GM19351 (cell line): ENCODE measurements at regions not wholly inside any gene's neighbourhood (a gene's known extent, or its start where the extent isn't known, plus 50 kb on each side); places are given as distances from the start of the nearest gene placed in this dataset.

Source experiments
- ATAC-seq: cut with Tn5 transposase; IDR thresholded peaks from one replicate; pipeline ENCODE4 v1.9.1; 2021; ENCODE audit warnings: mild to moderate bottlenecking, moderate library complexity; ENCODE audit not compliant: unreplicated experiment

DNA sequence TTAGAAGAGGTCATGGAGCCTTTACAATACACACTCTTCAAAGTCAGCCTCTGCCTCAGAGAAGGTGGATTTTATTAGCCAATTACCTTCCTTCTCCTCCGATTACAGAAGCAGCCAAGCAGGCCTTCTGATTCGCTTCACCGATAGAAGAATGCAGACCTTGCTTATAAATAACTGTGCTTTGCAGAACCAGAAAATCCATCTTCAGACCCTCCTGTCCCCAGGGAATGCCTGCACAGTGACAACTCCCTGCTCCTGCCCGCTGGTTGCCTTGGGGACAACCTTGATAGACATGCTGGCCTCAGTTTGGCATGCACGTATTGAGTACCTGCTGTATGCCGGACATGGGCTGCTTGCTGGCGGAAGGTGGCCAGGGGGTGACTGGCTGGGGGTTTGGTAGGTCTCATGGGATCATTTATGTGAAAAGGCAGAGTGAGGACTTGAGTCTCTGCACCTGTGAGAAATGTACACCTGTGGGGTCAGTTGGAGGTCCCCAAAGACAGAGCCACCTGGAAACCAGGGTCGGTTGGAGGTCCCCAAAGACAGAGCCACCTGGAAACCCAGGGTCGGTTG lies 1238.7 kb downstream of the BRD1 start:
- no peak for ATAC-seq

DNA sequence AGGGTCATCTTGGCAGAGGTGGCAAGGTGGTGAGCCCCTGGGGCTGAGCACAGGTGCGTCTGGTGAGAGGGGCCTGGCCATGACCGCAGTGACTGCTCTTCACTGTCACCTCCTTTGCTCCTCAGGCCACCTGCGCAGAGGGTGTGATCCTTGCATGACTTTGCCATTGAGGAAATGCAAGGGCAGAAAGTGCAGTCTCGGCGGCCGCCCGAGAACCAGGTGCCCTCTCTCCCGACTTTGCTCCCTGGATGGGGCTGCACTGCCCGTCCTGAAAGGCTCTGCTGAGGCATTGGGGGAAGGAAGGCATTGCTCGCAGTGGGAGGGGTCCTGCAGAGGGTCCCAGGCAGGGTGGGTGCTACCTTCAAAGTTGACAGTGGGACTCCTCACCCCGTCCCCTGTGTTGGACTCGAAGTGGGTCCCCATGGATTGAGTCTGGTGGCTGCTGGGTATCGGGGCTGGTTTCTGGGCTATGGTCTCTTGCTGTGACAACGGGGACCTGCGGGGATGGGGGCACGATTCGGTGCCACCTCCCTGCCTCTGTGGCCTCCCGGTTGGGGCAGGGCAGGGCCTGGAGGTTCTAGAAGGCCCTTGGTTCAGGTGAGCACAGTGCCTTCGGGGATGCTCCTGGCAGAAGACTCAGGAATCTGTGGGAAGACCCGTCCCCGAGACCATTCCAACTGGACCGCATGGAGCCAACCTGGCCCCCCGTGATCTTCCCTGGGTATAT lies 1239.4 kb downstream of the BRD1 start:
- ATAC-seq, result no peak

GRCh38 chr22:48587236-48587865 lies 1240.3 kb downstream of the BRD1 start:
- no peak for ATAC-seq

GRCh38 chr22:48586799-48587185 lies 1240.9 kb downstream of the BRD1 start:
- no peak for ATAC-seq

DNA sequence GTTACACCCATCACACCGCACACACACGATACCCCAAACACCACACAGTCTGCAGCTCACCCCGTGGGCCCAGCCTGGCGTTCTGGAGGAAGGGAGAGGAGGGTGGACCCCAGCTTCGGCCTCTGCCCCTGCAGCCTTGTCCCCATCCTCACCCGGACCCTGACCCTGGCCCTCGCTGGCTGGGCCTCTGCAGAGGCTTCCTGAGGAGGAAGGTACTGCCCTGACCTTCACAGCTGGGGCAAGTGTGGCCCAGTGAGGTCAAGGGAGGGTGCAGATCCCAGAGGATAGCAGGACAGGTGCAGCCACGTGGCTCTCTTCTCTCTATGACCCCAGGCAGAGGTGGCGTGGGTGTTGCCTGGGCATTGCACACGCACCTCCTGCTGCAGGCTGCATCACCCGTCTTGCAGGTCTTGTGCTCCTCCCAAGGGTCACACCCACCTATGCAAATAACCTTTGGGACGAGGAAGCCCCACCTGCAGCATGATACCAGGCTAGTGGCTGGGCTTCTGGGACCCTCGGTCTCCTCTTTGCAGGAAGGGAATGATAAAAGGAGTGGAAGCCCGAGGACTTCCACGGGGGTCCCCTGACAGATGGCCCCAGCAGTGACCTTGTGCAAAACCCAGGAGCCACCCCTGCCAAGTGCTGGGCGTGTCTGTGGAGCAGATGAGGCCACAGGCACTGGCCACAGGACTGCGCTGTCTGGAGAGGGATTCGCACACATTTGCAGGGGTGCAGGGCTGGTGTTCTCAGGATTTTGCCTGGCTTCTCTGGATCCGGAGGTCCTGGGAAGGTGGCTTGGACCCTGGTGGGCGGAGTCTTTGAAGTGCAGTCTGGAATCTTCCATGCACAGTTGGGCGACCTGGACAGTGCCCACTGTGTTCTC lies 1241.5 kb downstream of the BRD1 start:
- ATAC-seq, result no peak

- no peak for ATAC-seq
Measured at GRCh38 chr22:48584170-48584569, 1243.5 kb downstream of the BRD1 start.

DNA sequence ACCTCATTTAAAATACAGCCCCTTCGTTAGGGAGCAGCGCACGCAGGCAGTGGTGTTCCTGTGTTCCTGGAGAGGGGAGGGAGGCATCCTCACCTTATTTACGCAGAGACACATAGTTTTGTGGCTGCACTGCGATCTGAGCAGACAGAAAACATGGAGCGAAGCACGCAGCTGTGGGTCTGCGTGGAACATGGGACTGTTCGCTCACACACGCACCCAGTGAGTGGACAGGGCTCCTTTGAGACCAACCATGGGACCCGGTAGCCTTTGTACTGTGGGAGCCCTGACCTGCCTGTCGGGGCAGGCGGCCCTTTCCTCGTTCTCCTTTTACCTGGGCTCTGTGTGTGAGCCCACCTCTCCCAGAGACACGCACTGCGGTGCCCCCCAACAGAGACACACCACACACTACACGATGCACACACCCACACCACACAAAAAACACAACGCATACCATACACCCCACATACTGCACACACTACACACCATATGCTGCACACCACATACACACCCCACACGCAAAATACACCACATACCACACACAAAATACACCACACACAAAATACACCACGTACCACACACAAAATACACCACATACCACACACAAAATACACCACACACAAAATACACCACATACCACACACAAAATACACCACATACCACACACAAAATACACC lies 1245.7 kb downstream of the BRD1 start:
- ATAC-seq, result no peak

DNA sequence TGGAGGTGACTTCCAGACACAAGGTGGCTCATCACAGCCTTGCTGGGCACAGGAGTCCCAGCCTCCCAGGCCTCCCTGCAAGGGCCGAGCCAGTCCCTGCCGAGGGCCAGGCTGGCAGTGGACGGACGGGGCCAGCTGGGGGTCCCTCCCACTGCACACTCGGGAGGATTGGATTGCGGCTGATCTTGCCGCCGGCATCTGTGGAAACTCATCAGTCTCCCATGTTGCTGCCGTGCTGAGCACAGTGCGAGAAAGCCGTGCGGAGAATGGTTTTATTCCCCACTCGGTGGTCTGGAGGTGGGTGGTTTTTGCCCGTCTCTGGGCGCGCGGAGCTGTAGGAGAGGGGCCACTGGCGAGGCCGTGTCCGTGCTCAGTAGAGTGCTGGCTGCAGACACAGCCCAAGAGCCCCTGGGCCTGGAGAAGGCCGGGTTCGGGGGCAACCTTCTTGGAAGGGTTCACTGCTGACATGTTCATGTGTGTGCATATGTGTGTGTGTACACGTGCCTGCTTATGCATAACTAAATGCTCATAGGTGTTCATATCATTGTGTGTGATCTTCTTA lies 1246.4 kb downstream of the BRD1 start:
- no peak for ATAC-seq

- no peak for ATAC-seq
Measured at GRCh38 chr22:48580481-48580970, 1247.1 kb downstream of the BRD1 start.

- no peak for ATAC-seq
Measured at GRCh38 chr22:48579928-48580309, 1247.8 kb downstream of the BRD1 start.

DNA sequence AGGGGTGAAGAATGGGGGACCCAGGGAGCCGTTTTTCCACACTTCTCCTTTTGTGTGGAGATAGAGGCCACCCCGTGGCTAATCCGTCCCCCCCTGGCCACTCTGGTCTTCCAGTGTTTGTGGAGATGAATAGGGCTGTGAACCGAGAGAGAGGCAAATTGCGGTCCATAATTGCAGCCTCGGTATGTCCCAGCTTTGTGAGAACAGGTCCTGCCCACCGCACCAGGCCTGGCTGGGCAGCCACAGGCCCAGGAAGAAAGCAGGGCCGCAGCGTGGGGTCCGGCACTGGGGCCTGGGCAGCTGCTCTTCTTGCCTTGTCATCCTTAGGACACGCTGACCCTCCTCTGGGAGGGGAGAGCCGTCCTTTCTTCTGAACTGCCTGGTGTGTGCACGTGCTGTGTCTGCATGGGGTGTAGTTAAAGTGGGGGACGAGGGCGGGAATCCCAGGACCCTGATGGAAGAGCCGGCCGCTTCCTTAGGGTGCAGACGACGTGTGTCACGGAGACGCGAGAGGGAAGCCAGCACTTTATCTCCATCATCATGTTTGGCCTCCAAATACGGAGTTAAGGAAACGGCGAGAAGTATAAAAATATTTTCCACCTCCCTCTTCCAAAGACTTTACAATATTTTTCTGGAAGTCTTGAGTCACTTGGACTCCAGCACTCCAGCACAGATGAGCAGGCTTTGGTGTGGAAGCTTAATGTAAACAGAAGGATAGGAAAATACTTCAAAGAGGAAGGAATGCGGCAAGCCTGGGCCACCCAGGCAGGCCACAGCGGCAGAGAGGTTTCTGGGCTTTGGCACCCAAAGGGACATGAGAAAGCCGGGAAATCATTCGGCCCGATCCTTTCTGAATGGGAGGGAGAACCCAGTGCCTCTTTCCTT lies 1248.4 kb downstream of the BRD1 start:
- ATAC-seq, result no peak

- no peak for ATAC-seq
Measured at GRCh38 chr22:48578138-48579042, 1249.3 kb downstream of the BRD1 start.

GRCh38 chr22:48577691-48578090 lies 1250.0 kb downstream of the BRD1 start:
- no peak for ATAC-seq

DNA sequence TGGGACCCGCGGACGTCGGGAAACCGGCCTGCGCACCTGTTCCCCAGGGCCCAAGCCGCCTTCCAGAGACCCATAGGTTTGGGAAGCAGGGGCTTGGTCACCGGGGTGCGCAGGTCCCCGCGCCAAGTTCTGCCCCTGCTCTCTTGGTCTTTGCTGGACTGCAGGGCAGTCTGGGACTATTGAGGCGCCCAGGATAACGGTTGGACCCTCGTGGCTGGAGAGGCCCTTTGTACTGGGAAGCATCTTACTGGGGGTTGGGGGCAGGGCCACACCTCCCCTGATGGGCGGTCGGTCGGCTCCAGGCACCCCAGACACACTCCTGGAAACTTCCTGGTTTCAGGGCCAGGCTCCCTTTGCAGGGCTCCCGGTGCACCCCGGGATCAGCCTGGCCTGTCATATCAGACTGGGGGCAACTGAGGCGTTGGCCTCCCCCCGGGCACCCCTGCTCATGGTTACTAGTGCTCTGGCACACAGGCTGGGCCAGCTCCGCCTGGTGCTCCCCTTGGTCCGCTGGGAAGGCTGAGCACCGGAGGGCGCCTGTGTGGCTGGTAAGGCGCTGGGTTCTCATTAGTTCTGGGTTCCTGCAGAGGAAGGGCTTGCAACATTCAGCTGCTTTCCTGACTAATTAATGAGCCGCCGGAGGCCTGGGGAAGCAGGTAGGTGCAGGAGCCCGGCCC lies 1250.5 kb downstream of the BRD1 start:
- ATAC-seq, result no peak

DNA sequence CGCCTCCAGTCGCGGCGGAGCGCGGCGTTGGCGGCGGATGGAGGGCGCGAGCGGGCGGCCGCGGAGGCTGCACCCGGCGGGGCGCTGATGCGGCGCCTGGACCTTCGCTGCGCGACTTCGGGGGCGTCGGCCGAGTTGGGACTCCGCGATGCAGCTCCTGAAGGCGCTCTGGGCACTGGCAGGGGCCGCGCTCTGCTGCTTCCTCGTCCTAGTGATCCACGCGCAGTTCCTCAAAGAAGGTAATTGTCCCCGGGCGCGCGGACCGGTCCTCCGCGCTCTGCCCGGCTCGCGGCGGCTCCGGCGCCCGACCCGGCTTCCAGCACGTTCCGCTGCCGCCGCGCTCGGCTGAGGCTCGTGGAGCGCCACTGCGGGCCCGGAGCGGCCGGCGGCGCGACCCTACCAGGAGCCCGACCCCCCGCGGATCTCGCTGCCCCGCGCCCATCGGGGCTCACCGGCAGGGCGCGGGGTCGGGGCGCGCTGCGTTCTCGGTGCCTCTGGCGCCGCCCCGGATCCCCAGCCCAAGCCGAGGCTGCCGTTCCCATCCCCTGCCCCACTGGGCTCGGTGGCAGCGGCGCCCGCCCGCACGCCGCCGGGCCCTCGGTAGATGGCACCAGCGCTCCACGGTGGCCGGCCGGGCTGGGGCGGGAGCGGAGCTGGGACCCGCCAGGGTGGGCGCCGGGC lies 1251.2 kb downstream of the BRD1 start:
- ATAC-seq, result no peak

DNA sequence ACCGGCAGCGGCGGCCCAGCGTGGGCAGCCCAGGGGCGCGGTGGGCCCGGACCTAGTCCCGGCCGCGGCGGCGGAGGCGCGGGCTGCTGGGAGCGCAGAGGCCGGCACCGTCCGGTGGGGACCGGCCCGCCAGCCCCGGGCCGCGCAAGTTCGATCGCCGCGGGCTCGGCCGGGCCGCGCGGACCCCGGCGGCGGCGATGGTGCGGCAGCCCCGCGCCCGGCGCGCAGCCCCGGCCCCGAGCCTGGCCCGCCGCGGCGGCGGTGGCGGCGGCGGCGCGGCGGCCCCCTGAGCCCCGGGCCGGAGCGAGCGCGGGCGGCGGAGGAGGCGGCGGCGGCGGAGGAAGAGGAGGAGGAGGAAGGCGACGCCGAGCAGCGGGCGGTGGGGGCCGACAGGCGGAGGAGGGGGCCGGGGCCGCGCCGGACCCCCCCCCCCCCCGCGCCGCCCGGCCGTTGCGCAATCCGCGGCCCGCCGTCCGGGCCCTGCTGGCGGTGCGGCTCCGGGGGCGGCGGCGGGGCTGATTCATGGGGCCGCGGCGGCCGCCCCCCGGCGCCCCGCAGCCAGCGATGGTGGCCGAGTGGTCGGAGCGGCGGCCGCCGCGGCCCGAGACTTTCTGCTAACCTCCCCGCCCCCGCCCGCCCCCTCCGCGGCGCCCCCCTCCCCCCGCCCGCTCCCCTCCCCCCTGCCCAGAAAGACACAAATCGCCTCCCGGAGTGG lies 1251.9 kb downstream of the BRD1 start:
- ATAC-seq, result no peak
